Endometrial microvascular endothelial cells (primary cell): ENCODE measurements at regions not wholly inside any gene's neighbourhood (a gene's known extent, or its start where the extent isn't known, plus 50 kb on each side); places are given as distances from the start of the nearest gene placed in this dataset.

Experiments
- in situ Hi-C: cut with HindIII; loops from 2 replicates; pipeline ENCODE4 v1.10.0; 2017; ENCODE audit warnings: low sequenced_read_pairs, low pct_unique_long_range_greater_than_20kb; ENCODE audit errors: inconsistent ontology term

DNA sequence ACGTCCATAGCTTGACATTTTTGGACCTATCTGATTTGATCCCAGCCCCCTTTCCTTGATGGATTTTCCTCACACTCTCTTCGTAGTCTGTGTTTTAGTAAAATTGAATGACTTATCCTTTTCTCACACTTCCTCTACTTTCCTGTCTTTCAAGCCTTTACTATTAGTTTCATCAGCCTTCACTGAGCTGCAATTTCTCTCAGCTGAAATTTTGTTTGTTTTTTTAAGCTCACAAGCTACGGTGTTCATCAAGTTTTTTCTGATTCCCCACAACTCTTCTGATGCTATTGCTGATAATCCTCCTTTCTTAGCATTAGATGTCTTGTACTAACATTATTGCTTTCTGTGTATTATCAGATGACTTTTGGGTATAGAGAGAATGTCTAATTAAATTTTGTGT, 263.7 kb downstream of the TBX18 start:
- in situ Hi-C loops = no loop called here

DNA sequence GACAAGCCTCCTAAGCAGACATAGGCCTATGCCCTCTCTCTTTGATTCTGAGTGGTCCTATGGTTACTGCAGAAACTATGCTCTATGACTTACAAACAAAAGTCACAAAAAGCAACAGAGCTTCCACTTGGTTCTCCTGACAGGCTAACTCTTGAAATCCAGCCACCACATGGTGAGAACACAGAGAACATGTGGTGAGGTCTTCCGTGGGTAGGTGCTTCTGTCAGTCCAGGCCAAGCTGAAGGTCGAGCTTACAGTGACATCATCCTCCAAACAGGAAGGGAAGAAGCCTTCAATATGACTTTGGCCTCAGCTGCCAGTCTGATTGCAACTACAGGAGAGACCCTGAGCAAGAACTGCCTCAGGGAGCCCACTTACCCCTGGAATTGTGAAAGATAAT, 265.5 kb downstream of the TBX18 start:
- in situ Hi-C loops = no loop called here

DNA sequence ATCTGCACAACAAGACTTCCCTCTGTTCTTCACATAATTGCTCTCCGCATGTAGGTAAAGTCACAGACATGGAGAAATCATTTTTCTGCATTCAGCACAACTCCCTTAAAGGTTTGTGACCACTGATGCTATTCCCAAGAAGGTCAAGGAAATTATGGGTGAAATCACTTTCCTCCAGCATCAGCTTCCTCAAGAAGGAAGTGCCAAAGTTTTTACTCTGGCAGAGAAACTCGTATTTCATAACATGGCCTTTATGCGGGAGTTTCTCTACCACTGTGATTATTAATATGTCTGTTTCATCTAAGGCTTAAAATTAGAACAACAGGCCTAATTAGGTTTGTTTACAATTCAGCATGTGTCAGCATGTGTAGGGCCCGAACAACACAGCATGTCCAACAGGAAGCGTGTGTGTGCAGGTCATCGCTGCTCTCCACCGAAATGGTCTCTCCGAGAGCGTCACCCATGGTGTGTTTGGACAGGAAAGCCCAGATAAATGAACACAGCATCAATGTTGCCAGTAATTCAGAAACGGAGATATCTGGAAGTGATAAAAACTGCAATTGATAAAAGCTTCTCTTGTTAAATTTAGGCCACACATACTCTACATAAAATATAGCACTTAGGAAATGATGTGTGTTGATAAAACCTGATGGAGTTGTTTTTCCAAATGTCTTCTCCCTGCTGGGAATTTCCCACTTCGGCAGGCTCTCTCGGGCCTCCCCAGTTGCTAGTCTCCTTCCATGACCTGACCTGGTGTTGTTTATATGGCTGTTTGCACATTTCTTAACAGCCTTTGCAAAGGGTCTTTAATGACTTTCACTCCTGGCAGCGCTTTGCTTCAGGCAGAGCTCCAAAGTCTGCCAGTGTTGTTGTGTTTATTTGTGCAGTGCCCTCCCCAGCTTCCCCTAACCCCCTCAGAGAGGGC, 265.1 kb upstream of the CEP162 start:
- in situ Hi-C loops = no loop called here

DNA sequence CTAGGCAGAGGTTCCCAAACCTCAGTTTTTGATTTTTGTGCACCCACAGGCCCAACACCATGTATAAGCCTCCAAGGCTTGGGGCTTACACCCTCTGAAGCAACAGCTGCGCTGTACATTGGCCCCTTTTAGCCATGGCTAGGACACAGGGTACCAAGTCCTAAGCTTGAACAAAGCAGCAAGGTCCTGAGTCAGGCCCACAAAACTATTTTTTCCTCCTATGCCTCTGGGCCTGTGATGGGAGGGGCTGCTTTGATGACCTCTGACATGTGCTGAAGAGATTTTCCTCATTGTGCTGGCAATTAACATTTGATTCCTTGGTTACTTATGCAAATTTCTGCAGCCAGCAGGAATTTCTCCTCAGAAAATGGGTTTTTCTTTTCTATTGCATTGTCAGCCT, 262.2 kb upstream of the CEP162 start:
- in situ Hi-C loops = no loop called here

DNA sequence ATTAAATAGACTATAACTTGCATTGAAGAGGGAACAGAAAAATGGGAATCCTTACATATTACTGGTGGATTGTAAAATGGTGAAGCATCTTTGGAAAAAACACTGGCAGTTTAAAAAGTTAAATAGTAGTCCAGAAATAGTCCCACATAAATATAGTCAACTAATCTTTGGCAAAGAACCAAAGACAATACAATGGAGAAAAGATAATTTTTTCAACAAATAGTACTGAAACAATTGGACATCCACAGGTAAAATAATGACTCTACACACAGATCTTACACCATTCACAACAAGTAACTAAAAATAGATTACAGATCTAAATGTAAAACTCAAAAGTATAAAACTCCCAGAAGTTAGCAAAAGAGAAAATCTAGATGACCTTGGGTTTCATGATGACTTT, 259.1 kb upstream of the CEP162 start:
- in situ Hi-C loops = no loop called here

DNA sequence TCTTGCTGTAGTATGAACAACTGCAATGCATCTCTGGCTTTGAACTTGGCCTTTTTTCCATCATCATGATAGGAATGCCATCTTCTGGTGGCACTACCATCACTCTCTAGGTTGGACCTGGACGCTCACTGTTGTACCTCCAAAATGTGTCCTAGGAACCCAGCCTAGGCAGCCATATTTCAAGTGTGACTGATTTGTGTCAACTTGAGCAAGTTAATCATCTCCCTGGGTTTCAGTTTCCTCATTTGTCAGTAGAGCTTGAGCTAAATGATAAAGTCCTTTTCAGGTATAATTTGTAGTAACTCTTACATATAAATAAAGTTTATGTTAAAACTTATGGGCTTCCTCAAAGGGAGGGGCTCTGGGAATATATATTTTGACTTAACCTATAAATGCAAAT, 241.7 kb upstream of the CEP162 start:
- in situ Hi-C loops = no loop called here

DNA sequence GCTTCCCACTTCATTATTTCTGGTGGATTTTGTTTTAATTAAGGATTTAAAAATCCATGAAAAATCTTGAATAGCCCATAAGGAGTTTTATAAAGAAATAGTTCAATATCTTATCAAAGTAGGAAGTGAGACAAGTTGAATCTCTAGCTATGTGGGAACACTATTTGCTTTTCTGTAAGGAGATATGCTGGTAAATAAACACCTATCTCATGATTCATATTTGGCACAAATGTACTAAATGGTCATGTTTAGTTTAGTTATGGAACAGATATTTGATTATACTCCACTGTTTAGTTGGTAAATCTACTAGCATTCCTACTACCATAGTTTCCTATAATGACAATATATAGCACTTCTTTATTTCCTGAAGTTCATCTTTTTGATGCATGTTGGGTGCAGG, 239.9 kb upstream of the CEP162 start:
- in situ Hi-C loops = no loop called here

DNA sequence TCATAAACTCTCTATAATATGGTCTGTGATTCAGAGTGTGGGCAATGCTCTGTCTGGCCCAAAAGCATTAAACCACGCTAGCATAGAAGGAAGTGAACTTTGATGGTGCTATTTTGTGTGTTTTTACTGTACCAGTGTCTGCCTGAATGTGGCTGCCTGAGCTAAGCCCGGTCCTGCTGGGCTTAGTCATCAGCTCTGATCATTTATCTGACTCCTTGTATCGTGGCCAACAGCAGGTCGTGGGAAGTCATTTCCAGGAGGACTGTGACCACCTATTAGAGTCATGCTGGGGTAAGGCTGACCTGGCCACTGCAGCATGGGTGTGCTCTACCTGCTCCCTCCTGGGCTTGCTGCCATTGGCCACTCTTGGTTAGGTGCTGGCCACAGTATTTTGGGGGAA, 239.1 kb upstream of the CEP162 start:
- in situ Hi-C loops = no loop called here

DNA sequence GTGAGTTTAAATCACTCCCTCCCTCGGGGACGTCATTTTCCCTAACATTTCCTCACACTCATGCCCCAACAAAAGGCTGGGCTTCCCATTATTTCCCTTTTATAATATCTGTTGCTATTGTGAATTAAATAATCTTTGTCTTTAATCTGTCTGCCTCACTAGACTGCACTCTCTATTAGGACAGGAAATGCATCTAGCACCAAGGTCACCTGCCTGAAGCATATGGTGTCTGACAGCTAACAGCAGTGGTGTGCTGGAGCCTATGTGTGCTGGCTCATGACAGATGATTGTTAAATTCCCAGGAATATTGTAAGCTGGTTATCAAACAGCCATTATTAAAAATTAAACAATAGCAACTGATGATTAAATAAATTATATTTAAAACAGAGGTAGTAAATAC, 237.0 kb upstream of the CEP162 start:
- in situ Hi-C loops = no loop called here

DNA sequence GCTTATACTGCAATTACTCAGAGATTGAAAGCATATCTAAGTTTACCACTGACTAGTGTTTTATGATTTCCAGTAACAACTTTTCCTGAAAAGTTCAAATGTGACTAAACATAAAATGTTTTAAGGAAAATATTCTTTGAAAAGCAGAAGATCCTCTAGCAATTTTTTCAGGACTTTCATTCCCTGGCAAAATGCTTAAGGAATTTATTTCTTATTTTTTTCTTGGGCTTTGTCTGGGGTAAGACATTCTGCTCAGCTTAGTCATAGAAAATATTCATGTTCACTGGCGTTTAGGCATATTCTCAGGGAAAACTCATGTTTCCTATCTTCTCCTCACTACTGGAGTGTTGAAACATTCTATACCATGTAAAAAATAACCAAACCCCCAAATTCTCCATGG, 235.3 kb upstream of the CEP162 start:
- in situ Hi-C loops = no loop called here

DNA sequence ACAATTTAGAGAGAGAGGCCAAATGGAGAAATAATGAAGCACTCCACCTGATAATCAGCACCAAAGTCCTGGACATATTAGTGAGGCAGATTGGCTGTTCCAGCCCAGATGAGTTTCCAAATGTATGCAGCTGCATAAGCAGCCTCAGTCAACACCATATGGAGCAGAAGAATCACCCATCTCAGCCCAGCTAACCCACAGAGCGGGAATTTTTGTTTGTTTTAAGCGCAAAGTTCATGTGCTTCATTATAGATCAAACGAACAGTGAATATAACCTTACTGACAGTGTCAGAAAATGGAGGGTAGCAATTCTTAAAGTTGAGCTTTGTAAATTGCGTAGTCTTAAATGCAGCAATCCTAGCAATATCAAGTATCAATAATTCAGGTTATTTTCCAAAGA, 234.0 kb upstream of the CEP162 start:
- in situ Hi-C loops = no loop called here

DNA sequence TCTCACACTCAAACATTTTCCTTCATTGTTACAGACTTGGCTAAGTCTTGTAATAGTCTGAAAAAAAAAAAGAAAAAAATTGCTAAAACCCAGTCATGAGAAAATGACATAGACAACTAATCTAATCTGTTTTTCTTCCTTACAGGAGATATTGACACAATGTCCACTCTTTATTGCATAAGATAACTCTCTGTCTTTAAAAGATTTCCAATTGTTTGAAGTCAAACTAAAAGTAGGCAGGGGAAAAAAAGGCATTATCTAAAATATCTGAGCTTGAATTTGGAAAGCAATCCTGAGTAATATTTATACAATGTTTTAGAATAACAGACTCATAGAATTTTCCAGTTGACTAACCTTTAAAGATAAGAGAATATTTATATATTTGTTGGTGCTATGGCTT, 233.0 kb upstream of the CEP162 start:
- in situ Hi-C loops = no loop called here

DNA sequence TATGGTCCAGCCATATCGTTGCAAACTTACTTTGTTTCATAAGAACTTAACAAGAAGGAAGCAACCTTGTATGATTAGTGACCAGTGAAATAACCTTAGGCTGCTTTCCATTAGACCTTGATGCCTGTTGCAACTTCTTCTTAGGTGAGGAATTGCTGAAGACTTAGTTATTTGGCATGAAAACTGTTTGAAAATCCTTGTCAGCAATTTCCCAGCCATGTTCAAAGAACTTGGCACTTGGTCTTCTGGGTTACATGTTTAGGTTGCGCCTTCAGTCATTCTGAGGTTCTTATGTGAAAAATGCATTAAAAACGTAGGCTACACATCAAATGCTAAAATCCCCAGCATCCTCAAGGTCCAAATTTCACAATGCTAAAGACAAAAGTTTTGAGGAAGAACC, 232.0 kb upstream of the CEP162 start:
- in situ Hi-C loops = no loop called here

DNA sequence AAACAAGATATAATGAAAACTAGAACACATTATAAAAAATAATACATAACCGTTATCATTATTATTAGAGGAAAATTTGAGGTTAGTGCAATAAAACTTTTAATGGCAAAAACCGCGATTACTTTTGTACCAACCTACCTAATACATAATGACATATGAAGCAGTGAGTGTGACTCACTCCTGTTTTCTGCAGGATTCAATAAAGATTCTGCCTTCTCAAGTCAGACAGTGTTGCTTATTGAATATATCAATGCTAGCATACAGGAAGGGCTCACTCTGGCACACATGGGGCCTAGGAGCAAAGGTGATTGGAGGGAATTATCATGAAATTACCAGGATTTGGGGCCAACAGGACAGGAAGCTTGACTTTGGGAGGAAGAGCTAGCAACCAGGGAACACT, 230.8 kb upstream of the CEP162 start:
- in situ Hi-C loops = no loop called here

DNA sequence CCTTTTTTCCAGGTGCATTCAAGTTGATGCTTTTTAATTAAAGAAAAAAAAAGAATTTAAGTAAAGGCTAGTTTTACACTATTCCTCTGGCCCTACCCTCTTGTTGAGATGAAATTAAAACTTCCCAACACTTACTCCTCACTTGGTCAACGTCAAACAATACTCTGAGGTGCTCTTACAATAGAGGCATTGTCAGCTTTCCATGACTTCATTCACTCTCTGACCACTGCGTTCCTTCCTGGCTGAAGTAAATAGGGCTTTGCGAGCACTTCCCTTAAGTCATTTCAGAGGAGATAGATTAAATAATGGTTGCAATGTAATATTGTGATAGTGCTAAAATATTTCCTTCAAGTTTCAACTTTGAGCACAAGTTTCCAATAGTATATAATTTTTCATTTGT, 229.8 kb upstream of the CEP162 start:
- in situ Hi-C loops = no loop called here

DNA sequence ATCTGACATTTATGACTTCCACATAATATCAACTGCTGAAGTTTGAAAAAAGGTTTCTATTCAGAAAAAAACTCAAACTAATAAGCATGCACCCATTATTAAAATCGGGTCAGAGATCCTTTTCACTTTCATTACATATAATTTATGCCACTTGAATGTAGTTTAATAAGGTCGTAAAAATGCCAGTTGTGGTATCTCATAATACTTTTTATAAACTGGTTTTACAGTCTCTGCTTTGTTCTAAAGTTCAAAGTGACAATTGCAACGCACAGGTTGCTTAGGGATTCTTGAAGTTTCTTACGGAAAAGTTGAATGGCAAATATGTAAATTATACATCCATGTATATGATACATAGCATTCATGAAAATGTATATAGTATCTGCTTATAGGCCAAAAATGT, 229.4 kb upstream of the CEP162 start:
- in situ Hi-C loops = no loop called here

DNA sequence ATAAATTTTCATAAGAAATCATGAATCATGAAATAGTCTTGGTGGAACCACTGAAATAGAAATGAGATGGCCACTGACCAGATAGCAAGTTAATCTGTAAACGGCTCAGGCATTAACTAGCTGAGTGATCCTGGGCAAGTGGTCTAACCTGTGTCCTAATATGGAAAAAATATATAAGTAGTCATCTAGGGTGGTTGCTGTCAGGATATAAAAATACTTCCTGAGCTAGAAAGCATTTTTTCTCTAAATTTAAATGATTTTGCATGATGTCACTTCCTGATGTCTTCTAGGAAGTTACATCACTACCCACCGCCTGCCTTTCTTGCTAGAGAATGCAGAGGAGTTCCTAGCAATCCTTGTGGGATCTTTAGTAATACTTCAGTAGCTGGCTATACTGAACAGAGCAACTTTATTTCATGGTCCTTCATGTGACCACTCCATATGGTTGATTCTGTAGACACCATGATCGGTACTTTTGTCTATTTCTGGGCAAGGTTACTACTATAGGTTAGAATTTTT, 228.1 kb upstream of the CEP162 start:
- in situ Hi-C loops = no loop called here

DNA sequence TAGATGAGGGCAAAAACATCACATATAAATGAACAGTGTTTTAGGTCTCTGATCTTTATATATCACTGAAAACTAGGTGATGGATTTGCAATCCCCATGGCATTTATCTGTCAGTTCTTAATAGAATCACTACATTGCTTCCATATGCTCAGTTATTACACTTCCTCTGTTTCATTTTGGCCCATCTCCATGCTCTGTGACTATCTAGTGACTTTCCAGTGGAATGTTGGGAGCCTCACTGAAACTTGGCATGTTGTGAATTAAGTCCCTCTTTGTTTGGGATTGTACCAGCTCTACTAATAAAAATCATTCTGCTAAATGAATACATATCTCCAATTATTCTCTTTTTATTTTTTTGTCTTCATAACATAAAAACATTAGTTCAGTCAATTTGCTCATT, 226.1 kb upstream of the CEP162 start:
- in situ Hi-C loops = no loop called here

DNA sequence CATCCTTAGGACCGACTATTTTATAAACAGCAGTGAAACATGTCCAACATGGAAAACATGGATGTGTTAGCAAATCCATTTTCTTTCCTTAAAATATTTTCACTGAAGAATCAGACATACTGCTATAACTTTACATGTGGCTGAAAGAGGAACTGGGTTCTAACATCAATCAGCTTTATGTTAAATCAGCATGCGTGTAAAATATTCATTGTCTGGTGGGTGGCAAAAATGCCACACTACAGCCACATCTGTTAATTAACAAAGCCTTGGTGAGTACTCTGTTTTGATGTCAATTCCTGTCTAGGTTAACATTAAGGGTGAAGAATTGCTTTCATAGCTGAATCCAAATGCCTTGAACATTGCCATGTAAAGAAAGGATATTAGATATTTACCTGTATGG, 222.6 kb upstream of the CEP162 start:
- in situ Hi-C loops = no loop called here

DNA sequence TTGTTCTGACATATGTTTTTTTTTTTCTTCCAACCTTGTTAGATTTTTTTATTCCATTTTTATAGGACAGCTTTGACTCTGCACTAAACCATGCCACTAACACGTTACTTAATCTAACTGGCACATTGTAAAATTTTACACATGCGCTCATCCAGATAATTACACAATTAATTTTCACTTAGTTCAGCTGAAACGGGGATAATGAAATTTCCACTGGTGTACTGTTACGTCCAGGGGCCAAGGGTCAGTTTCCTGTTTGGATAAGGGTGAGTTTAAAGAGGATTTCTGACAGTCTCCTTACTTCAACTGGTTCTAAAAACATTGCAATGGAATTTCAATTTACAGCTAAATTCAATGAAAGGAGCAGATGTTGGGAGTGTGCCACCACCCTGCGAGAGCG, 221.8 kb upstream of the CEP162 start:
- in situ Hi-C loops = no loop called here

DNA sequence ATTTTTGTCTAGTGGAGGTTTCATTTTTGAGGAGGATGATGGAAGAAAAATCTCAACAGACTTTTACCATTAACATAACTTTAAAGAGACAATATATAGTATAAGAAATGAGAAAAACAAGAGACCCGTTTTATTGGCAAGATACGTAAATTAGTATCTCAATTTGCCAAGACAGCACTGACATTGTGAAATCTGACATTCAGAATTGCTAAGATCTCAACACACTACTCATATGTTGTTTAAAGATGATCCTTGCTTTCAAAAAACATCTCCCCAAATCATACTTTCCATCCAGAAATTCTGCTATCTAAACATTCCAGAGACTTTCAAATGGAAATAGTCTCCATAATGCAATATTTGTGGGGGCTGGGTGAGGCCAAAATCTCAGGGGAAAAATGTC, 220.9 kb upstream of the CEP162 start:
- in situ Hi-C loops = no loop called here
